Small intestine (tissue), 7 donors: ENCODE measurements at regions not wholly inside any gene's neighbourhood (a gene's known extent, or its start where the extent isn't known, plus 50 kb on each side); places are given as distances from the start of the nearest gene placed in this dataset.

Source experiments
- DNase-seq, 2 donors: peaks; one replicate each; pipeline versions ENCODE4 v3.0.0 to v3.0.0-alpha.2; 2013
- FAIRE-seq: peaks from 2 replicates; lab custom pipeline; 2012; peaks lifted over from hg19 to GRCh38; lab: Jason Lieb, UNC
- H3K27ac ChIP-seq, 3 donors: one replicate each; pipeline ENCODE4 v1.5.1; 2013; ENCODE audit warnings: low read length in 2 of 3, mild to moderate bottlenecking in 2 of 3, control low read depth in 1 of 3, inconsistent platforms in 1 of 3, low read depth in 1 of 3, moderate library complexity in 1 of 3
- H3K27me3 ChIP-seq, 3 donors: one replicate each; pipeline ENCODE4 v1.6.1; 2013; ENCODE audit warnings: low read length in 3 of 3, inconsistent platforms in 1 of 3; ENCODE audit not compliant: control insufficient read depth in 3 of 3, insufficient read depth in 3 of 3
- H3K36me3 ChIP-seq, 3 donors: one replicate each; pipeline ENCODE4 v1.6.1; 2013; ENCODE audit warnings: low read length in 3 of 3, inconsistent platforms in 1 of 3, low read depth in 1 of 3, mild to moderate bottlenecking in 1 of 3, moderate library complexity in 1 of 3; ENCODE audit not compliant: control insufficient read depth in 3 of 3, insufficient read depth in 2 of 3
- H3K4me1 ChIP-seq, 3 donors: one replicate each; pipeline ENCODE4 v1.6.1; 2013; ENCODE audit warnings: low read length in 2 of 3, inconsistent platforms in 1 of 3, low read depth in 1 of 3, mild to moderate bottlenecking in 1 of 3, moderate library complexity in 1 of 3; ENCODE audit not compliant: control insufficient read depth in 3 of 3, insufficient read depth in 2 of 3
- H3K4me3 ChIP-seq, 3 donors: one replicate each; pipeline ENCODE4 v1.5.1; 2013; ENCODE audit warnings: low read length in 3 of 3, control low read depth in 1 of 3, inconsistent platforms in 1 of 3, low read depth in 1 of 3, mild to moderate bottlenecking in 1 of 3, moderate library complexity in 1 of 3
- H3K9me3 ChIP-seq, 2 donors: one replicate each; pipeline ENCODE4 v1.6.1; 2013; ENCODE audit warnings: low read depth in 1 of 2, low read length in 1 of 2; ENCODE audit not compliant: control insufficient read depth in 2 of 2, insufficient read depth in 1 of 2
- WGBS, 3 donors: extraction: QIAGEN DNeasy Blood & Tissue Kit; methylation state at CpG; one replicate each; pipeline ENCODE4 v1.1.7; 2013; 5-methylcytosine and 5-hydroxymethylcytosine counted together
- donor health status: healthy with polysubstance abuse.
- donor health status: control.
- donor health status: control.
- donor health status: Bipolar disorder and iron deficiency.
- donor health status: healthy.

GRCh38 chr12:68521321-68521839 lies 89.3 kb upstream of the RAP1B start:
- H3K27me3 ChIP-seq: no peaks in the 10 kb centered on the region
- no peak overlapping the region for H3K27ac ChIP-seq
- H3K9me3 ChIP-seq: peaks cover 0 to 3% of the 10 kb centered on the region in 2 donors
- no peaks in the 10 kb centered on the region for H3K4me1 ChIP-seq
- no peak for FAIRE-seq
- H3K4me3 ChIP-seq: no peak overlapping the region
- 39 to 65% (median 56%) methylated on average over 5 of the region's 5 CpGs for WGBS, 3 donors
- no peak for DNase-seq
- H3K36me3 ChIP-seq: no peaks in the 10 kb centered on the region

GRCh38 chr12:68521848-68522502 lies 88.7 kb upstream of the RAP1B start:
- Histone ChIP-seq H3K36me3 (no peaks in the 10 kb centered on the region), H3K27ac (no peak overlapping the region), H3K4me1 (no peaks in the 10 kb centered on the region), H3K9me3 (peaks cover 0 to 3% of the 10 kb centered on the region in 2 donors), H3K4me3 (no peak overlapping the region), H3K27me3 (no peaks in the 10 kb centered on the region)
- 84 to 87% (median 86%) methylated on average over 5 of the region's 5 CpGs for WGBS, 3 donors
- DNase-seq (no peak), FAIRE-seq (no peak)

GRCh38 chr12:68529466-68529865 lies 81.2 kb upstream of the RAP1B start:
- FAIRE-seq (no peak), DNase-seq (no peak)
- H3K27ac ChIP-seq: no peak overlapping the region
- 82 to 87% (median 86%) methylated on average over 6 of the region's 6 CpGs for WGBS, 3 donors
- H3K27me3 ChIP-seq: no peaks in the 10 kb centered on the region
- H3K36me3 ChIP-seq: no peaks in the 10 kb centered on the region
- no peak overlapping the region for H3K4me3 ChIP-seq
- peaks cover 0 to 3% of the 10 kb centered on the region in 2 donors for H3K9me3 ChIP-seq
- no peaks in the 10 kb centered on the region for H3K4me1 ChIP-seq

- no peak for DNase-seq
- Histone ChIP-seq H3K4me1 (no peaks in the 10 kb centered on the region), H3K36me3 (no peaks in the 10 kb centered on the region), H3K4me3 (no peak overlapping the region), H3K9me3 (peaks cover 0 to 3% of the 10 kb centered on the region in 2 donors), H3K27ac (no peak overlapping the region), H3K27me3 (no peaks in the 10 kb centered on the region)
- WGBS, 3 donors: 86 to 92% (median 89%) methylated on average over 5 of the region's 5 CpGs
- FAIRE-seq: no peak
Observed at GRCh38 chr12:68529869-68530268, 80.8 kb upstream of the RAP1B start.

GRCh38 chr12:68530299-68530698 lies 80.4 kb upstream of the RAP1B start:
- DNase-seq (no peak), FAIRE-seq (no peak)
- Histone ChIP-seq H3K4me1 (no peaks in the 10 kb centered on the region), H3K4me3 (no peak overlapping the region), H3K9me3 (peaks cover 0 to 1% of the 10 kb centered on the region in 2 donors), H3K27me3 (no peaks in the 10 kb centered on the region), H3K36me3 (no peaks in the 10 kb centered on the region), H3K27ac (no peak overlapping the region)
- 92 to 97% (median 97%) methylated on average over 4 of the region's 4 CpGs for WGBS, 3 donors

GRCh38 chr12:68530965-68531364 lies 79.7 kb upstream of the RAP1B start:
- Histone ChIP-seq H3K4me1 (no peaks in the 10 kb centered on the region), H3K27ac (no peak overlapping the region), H3K9me3 (no peaks in the 10 kb centered on the region), H3K27me3 (no peaks in the 10 kb centered on the region), H3K4me3 (no peak overlapping the region), H3K36me3 (no peaks in the 10 kb centered on the region)
- 57 to 77% (median 64%) methylated on average over 1 of the region's 1 CpG for WGBS, 3 donors
- DNase-seq (no peak), FAIRE-seq (no peak)

GRCh38 chr12:68532204-68532886 lies 78.4 kb upstream of the RAP1B start:
- WGBS, 3 donors: 31 to 56% (median 51%) methylated on average over 1 of the region's 1 CpG
- H3K27ac ChIP-seq: no peak overlapping the region
- H3K36me3 ChIP-seq: no peaks in the 10 kb centered on the region
- no peak overlapping the region for H3K4me3 ChIP-seq
- H3K27me3 ChIP-seq: no peaks in the 10 kb centered on the region
- H3K9me3 ChIP-seq: no peaks in the 10 kb centered on the region
- DNase-seq: no peak
- H3K4me1 ChIP-seq: no peaks in the 10 kb centered on the region
- no peak for FAIRE-seq

GRCh38 chr12:68532887-68533248 lies 77.8 kb upstream of the RAP1B start:
- no peaks in the 10 kb centered on the region for H3K9me3 ChIP-seq
- H3K4me1 ChIP-seq: no peaks in the 10 kb centered on the region
- no peaks in the 10 kb centered on the region for H3K36me3 ChIP-seq
- no peak overlapping the region for H3K27ac ChIP-seq
- H3K4me3 ChIP-seq: no peak overlapping the region
- no peaks in the 10 kb centered on the region for H3K27me3 ChIP-seq
- FAIRE-seq (no peak), DNase-seq (no peak)
- 78 to 88% (median 80%) methylated on average over 2 of the region's 2 CpGs for WGBS, 3 donors
